ENCODE measurements at regions not wholly inside any gene's neighbourhood (a gene's known extent, or its start where the extent isn't known, plus 50 kb on each side); places are given as distances from the start of the nearest gene placed in this dataset.

- no peaks in the 10 kb centered on the region for H3K9me3 Mint-ChIP-seq (ENCODE audit: low read depth, unreplicated experiment)
- no peak overlapping the region for H3K27ac Mint-ChIP-seq (ENCODE audit: unreplicated experiment)
- no peak overlapping the region for H3K4me3 Mint-ChIP-seq (ENCODE audit: low read depth, unreplicated experiment)
- no peak for DNase-seq
- CTCF ChIA-PET, result no interaction called here
- TF ChIP-seq CTCF (IDR thresholded peaks at IDR 0.05; ENCODE audit: unreplicated experiment), result no peak
- no peaks in the 10 kb centered on the region for H3K36me3 Mint-ChIP-seq (ENCODE audit: insufficient read depth, unreplicated experiment)
- intact Hi-C loops (cut with micrococcal nuclease; ENCODE audit: unreplicated experiment), result no loop called here
- no TSS peak for BruUV-seq (replicated peaks)
- peaks cover 8% of the 10 kb centered on the region for H3K27me3 Mint-ChIP-seq (ENCODE audit: unreplicated experiment)
- no peaks in the 10 kb centered on the region for H3K4me1 Mint-ChIP-seq (ENCODE audit: low read depth, unreplicated experiment)
Observed at GRCh38 chr9:117552811-117553210, 138.0 kb upstream of the ASTN2 start.

- CTCF ChIA-PET, result no interaction called here
- no peaks in the 10 kb centered on the region for H3K36me3 Mint-ChIP-seq (ENCODE audit: insufficient read depth, unreplicated experiment)
- no peak overlapping the region for H3K4me3 Mint-ChIP-seq (ENCODE audit: low read depth, unreplicated experiment)
- no peaks in the 10 kb centered on the region for H3K4me1 Mint-ChIP-seq (ENCODE audit: low read depth, unreplicated experiment)
- no TSS peak for BruUV-seq (replicated peaks)
- H3K27me3 Mint-ChIP-seq (ENCODE audit: unreplicated experiment), result peaks cover 8% of the 10 kb centered on the region
- H3K9me3 Mint-ChIP-seq (ENCODE audit: low read depth, unreplicated experiment), result no peaks in the 10 kb centered on the region
- H3K27ac Mint-ChIP-seq (ENCODE audit: unreplicated experiment), result no peak overlapping the region
- intact Hi-C loops (cut with micrococcal nuclease; ENCODE audit: unreplicated experiment), result no loop called here
- no peak for TF ChIP-seq CTCF (IDR thresholded peaks at IDR 0.05; ENCODE audit: unreplicated experiment)
- no peak for DNase-seq
Observed at GRCh38 chr9:117551171-117551570, 136.3 kb upstream of the ASTN2 start.

GRCh38 chr9:117549444-117549843, 134.6 kb upstream of the ASTN2 start:
- TF ChIP-seq CTCF (IDR thresholded peaks at IDR 0.05; ENCODE audit: unreplicated experiment), result no peak
- H3K4me3 Mint-ChIP-seq (ENCODE audit: low read depth, unreplicated experiment), result no peak overlapping the region
- H3K27me3 Mint-ChIP-seq (ENCODE audit: unreplicated experiment), result peaks cover 2% of the 10 kb centered on the region
- intact Hi-C loops (cut with micrococcal nuclease; ENCODE audit: unreplicated experiment), result no loop called here
- BruUV-seq (replicated peaks), result no TSS peak
- H3K27ac Mint-ChIP-seq (ENCODE audit: unreplicated experiment), result no peak overlapping the region
- DNase-seq, result no peak
- H3K9me3 Mint-ChIP-seq (ENCODE audit: low read depth, unreplicated experiment), result no peaks in the 10 kb centered on the region
- H3K36me3 Mint-ChIP-seq (ENCODE audit: insufficient read depth, unreplicated experiment), result no peaks in the 10 kb centered on the region
- CTCF ChIA-PET, result no interaction called here
- no peaks in the 10 kb centered on the region for H3K4me1 Mint-ChIP-seq (ENCODE audit: low read depth, unreplicated experiment)

- TF ChIP-seq CTCF (IDR thresholded peaks at IDR 0.05; ENCODE audit: unreplicated experiment), result no peak
- DNase-seq, result no peak
- intact Hi-C loops (cut with micrococcal nuclease; ENCODE audit: unreplicated experiment), result no loop called here
- Mint-ChIP-seq H3K9me3 (ENCODE audit: low read depth, unreplicated experiment) (no peaks in the 10 kb centered on the region), H3K27me3 (ENCODE audit: unreplicated experiment) (no peaks in the 10 kb centered on the region), H3K4me1 (ENCODE audit: low read depth, unreplicated experiment) (no peaks in the 10 kb centered on the region), H3K4me3 (ENCODE audit: low read depth, unreplicated experiment) (no peak overlapping the region), H3K36me3 (ENCODE audit: insufficient read depth, unreplicated experiment) (no peaks in the 10 kb centered on the region), H3K27ac (ENCODE audit: unreplicated experiment) (no peak overlapping the region)
- CTCF ChIA-PET, result no interaction called here
- no TSS peak for BruUV-seq (replicated peaks)
Observed at GRCh38 chr9:117548556-117548955, 133.7 kb upstream of the ASTN2 start.

- intact Hi-C loops (cut with micrococcal nuclease; ENCODE audit: unreplicated experiment), result no loop called here
- Mint-ChIP-seq H3K27ac (ENCODE audit: unreplicated experiment) (no peak overlapping the region), H3K27me3 (ENCODE audit: unreplicated experiment) (no peaks in the 10 kb centered on the region), H3K4me1 (ENCODE audit: low read depth, unreplicated experiment) (no peaks in the 10 kb centered on the region), H3K4me3 (ENCODE audit: low read depth, unreplicated experiment) (no peak overlapping the region), H3K36me3 (ENCODE audit: insufficient read depth, unreplicated experiment) (no peaks in the 10 kb centered on the region), H3K9me3 (ENCODE audit: low read depth, unreplicated experiment) (no peaks in the 10 kb centered on the region)
- DNase-seq, result no peak
- no TSS peak for BruUV-seq (replicated peaks)
- CTCF ChIA-PET, result interaction anchor here (0.6 kb wide), 1 partner anchor 127 kb away, joined by 4 read pairs; no protein-coding TSS in a partner anchor
- TF ChIP-seq CTCF (IDR thresholded peaks at IDR 0.05; ENCODE audit: unreplicated experiment), result no peak
Observed at GRCh38 chr9:117547904-117548303, 133.0 kb upstream of the ASTN2 start.

Data from Calu3 (cell line).